ENCODE measurements at regions not wholly inside any gene's neighbourhood (a gene's known extent, or its start where the extent isn't known, plus 50 kb on each side); places are given as distances from the start of the nearest gene placed in this dataset.

- TF ChIP-seq GATA2 (IDR thresholded peaks at IDR 0.05; ENCODE audit: low read depth, low read length) (no peak), GATA3 (IDR thresholded peaks at IDR 0.05; ENCODE audit: low read depth, low read length) (no peak)
These were observed 109.6 kb upstream of the NDP start for GRCh38 chrX:44082829-44083228.
